HEK293T (cell line): ENCODE measurements at regions not wholly inside any gene's neighbourhood (a gene's known extent, or its start where the extent isn't known, plus 50 kb on each side); places are given as distances from the start of the nearest gene placed in this dataset.

Experiments used
- CTCF ChIA-PET: fragments of 350-600 bp; formaldehyde crosslinking; extraction: SDS; loops from one replicate; lab custom pipeline; 2021; ENCODE audit warnings: antibody characterized with exemption, inconsistent platforms; lab: Yijun Ruan, JAX
- POLR2A ChIA-PET: fragments of 350-600 bp; formaldehyde crosslinking; extraction: SDS; loops from one replicate; lab custom pipeline; 2020; ENCODE audit warnings: antibody characterized with exemption, inconsistent platforms; lab: Yijun Ruan, JAX
- DNase-seq: peaks from one replicate; pipeline ENCODE4 v3.0.0; 2012; ENCODE audit warnings: mixed read lengths; ENCODE audit errors: extremely low spot score
- ARNT ChIP-seq: fragments of 450-650 bp; IDR thresholded peaks from 2 replicates; pipeline ENCODE4 v1.6.1; 2017; ENCODE audit warnings: mild to moderate bottlenecking
- BHLHE40 ChIP-seq: fragments of 450-650 bp; IDR thresholded peaks from 2 replicates; pipeline ENCODE4 v1.6.1; 2016; ENCODE audit warnings: mild to moderate bottlenecking, moderate library complexity, borderline replicate concordance
- CTBP1 ChIP-seq: fragments of 450-650 bp; IDR thresholded peaks from 2 replicates; pipeline ENCODE4 v1.6.1; 2016; ENCODE audit warnings: borderline replicate concordance
- ELF4 ChIP-seq: fragments of 450-650 bp; IDR thresholded peaks from 2 replicates; pipeline ENCODE4 v1.6.1; 2017; ENCODE audit warnings: antibody characterized with exemption
- FOXA1 ChIP-seq: fragments of 450-650 bp; IDR thresholded peaks from 2 replicates; pipeline ENCODE4 v1.6.1; 2016; ENCODE audit warnings: mild to moderate bottlenecking
- FOXK2 ChIP-seq: fragments of 450-650 bp; IDR thresholded peaks from 2 replicates; pipeline ENCODE4 v1.6.1; 2016; ENCODE audit warnings: mild to moderate bottlenecking
- FOXM1 ChIP-seq: fragments of 450-650 bp; IDR thresholded peaks from 2 replicates; pipeline ENCODE4 v1.6.1; 2017; ENCODE audit warnings: mild to moderate bottlenecking, borderline replicate concordance
- HDGF ChIP-seq: fragments of 450-650 bp; IDR thresholded peaks from 2 replicates; pipeline ENCODE4 v1.6.1; 2017; ENCODE audit warnings: antibody characterized with exemption, borderline replicate concordance
- L3MBTL2 ChIP-seq: fragments of 450-650 bp; conservative IDR thresholded peaks from 2 replicates; pipeline ENCODE4 v1.6.1; 2016; ENCODE audit warnings: mild to moderate bottlenecking
- LEF1 ChIP-seq: fragments of 450-650 bp; IDR thresholded peaks from 2 replicates; pipeline ENCODE4 v1.6.1; 2017; ENCODE audit warnings: mild to moderate bottlenecking, borderline replicate concordance
- NFRKB ChIP-seq: fragments of 450-650 bp; IDR thresholded peaks from 2 replicates; pipeline ENCODE4 v1.6.1; 2016; ENCODE audit warnings: mild to moderate bottlenecking, moderate library complexity
- PKNOX1 ChIP-seq: fragments of 450-650 bp; IDR thresholded peaks from 2 replicates; pipeline ENCODE4 v1.6.1; 2016
- SP1 ChIP-seq: fragments of 450-650 bp; IDR thresholded peaks from 2 replicates; pipeline ENCODE4 v1.6.1; 2017
- SUZ12 ChIP-seq: fragments of 450-650 bp; IDR thresholded peaks from 2 replicates; pipeline ENCODE4 v1.6.1; 2016; ENCODE audit warnings: mild to moderate bottlenecking
- TARDBP ChIP-seq: fragments of 450-650 bp; IDR thresholded peaks from 2 replicates; pipeline ENCODE4 v1.6.1; 2016
- ZNF384 ChIP-seq: fragments of 450-650 bp; IDR thresholded peaks from 2 replicates; pipeline ENCODE4 v1.6.1; 2016

- POLR2A ChIA-PET = no interaction called here
- no peak for DNase-seq
- TF ChIP-seq NFRKB = no peak
- no peak for TF ChIP-seq LEF1
- no peak for TF ChIP-seq FOXK2
- no peak for TF ChIP-seq SUZ12
- CTCF ChIA-PET = no interaction called here
Observed at GRCh38 chr21:14758849-14759248, 212.7 kb upstream of the SAMSN1 start.

GRCh38 chr21:14757533-14758327 lies 211.6 kb upstream of the SAMSN1 start:
- POLR2A ChIA-PET = no interaction called here
- CTCF ChIA-PET = interaction anchor here (0.6 kb wide), 1 partner anchor 26 kb away, joined by 6 read pairs; no protein-coding TSS in a partner anchor
- DNase-seq = no peak
- no peak for TF ChIP-seq ARNT
- TF ChIP-seq ELF4 = no peak
- no peak for TF ChIP-seq BHLHE40
- TF ChIP-seq ZNF384 = no peak
- no peak for TF ChIP-seq TARDBP
- TF ChIP-seq CTBP1 = no peak
- no peak for TF ChIP-seq SUZ12
- no peak for TF ChIP-seq FOXM1
- no peak for TF ChIP-seq PKNOX1
- no peak for TF ChIP-seq L3MBTL2

GRCh38 chr21:14755086-14755485 lies 209.0 kb upstream of the SAMSN1 start:
- no peak for TF ChIP-seq FOXA1
- TF ChIP-seq ELF4 = no peak
- no peak for TF ChIP-seq ARNT
- TF ChIP-seq PKNOX1 = no peak
- TF ChIP-seq LEF1 = no peak
- no peak for TF ChIP-seq NFRKB
- CTCF ChIA-PET = no interaction called here
- POLR2A ChIA-PET = no interaction called here
- DNase-seq = no peak

GRCh38 chr21:14754682-14755081 lies 208.6 kb upstream of the SAMSN1 start:
- DNase-seq = no peak
- ChIA-PET POLR2A (no interaction called here), CTCF (no interaction called here)
- TF ChIP-seq FOXM1 = no peak
- TF ChIP-seq BHLHE40 = no peak
- no peak for TF ChIP-seq SUZ12
- no peak for TF ChIP-seq ZNF384

GRCh38 chr21:14754259-14754604 lies 208.1 kb upstream of the SAMSN1 start:
- ChIA-PET POLR2A (no interaction called here), CTCF (no interaction called here)
- DNase-seq = no peak
- TF ChIP-seq TARDBP = no peak
- no peak for TF ChIP-seq HDGF

- CTCF ChIA-PET = no interaction called here
- POLR2A ChIA-PET = no interaction called here
- DNase-seq = no peak
- TF ChIP-seq LEF1 (no peak), FOXA1 (no peak), ZNF384 (no peak), FOXM1 (no peak), NFRKB (no peak), CTBP1 (no peak), BHLHE40 (no peak), PKNOX1 (no peak), ARNT (no peak), SP1 (no peak), TARDBP (no peak), SUZ12 (no peak), L3MBTL2 (no peak)
Observed at GRCh38 chr21:14753466-14754258, 207.5 kb upstream of the SAMSN1 start.

- no peak for TF ChIP-seq ZNF384
- TF ChIP-seq ARNT = no peak
- TF ChIP-seq SP1 = no peak
- TF ChIP-seq NFRKB = no peak
- TF ChIP-seq LEF1 = no peak
- TF ChIP-seq L3MBTL2 = no peak
- TF ChIP-seq FOXM1 = no peak
- TF ChIP-seq SUZ12 = no peak
- TF ChIP-seq HDGF = no peak
- no peak for TF ChIP-seq FOXK2
- TF ChIP-seq FOXA1 = no peak
- no peak for TF ChIP-seq CTBP1
- TF ChIP-seq PKNOX1 = no peak
- no peak for TF ChIP-seq TARDBP
- TF ChIP-seq BHLHE40 = no peak
- CTCF ChIA-PET = no interaction called here
- no peak for DNase-seq
- POLR2A ChIA-PET = no interaction called here
Observed at GRCh38 chr21:14753069-14753465, 207.0 kb upstream of the SAMSN1 start.
